GM13977 (cell line): ENCODE measurements at regions not wholly inside any gene's neighbourhood (a gene's known extent, or its start where the extent isn't known, plus 50 kb on each side); places are given as distances from the start of the nearest gene placed in this dataset.

Experiments used
- DNase-seq: peaks from one replicate; pipeline ENCODE4 v3.0.0; 2012; ENCODE audit warnings: low spot score
- in situ Hi-C: fragments of 300-500 bp; cut with MboI; formaldehyde crosslinking; loops from one replicate; pipeline ENCODE4 v1.12.0; 2022; ENCODE audit warnings: low sequenced_read_pairs, low pct_unique_long_range_greater_than_20kb, mixed read lengths, inconsistent platforms; ENCODE audit not compliant: unreplicated experiment
- TF ChIP-seq, protein P1 (sequence below): IDR thresholded peaks from 2 replicates; pipeline ENCODE4 v1.5.1; 2012; ENCODE audit warnings: mild to moderate bottlenecking, control low read depth; ENCODE audit not compliant: insufficient read depth; ENCODE audit errors: extremely low read depth, missing control alignments

- TF ChIP-seq, protein P1, sequence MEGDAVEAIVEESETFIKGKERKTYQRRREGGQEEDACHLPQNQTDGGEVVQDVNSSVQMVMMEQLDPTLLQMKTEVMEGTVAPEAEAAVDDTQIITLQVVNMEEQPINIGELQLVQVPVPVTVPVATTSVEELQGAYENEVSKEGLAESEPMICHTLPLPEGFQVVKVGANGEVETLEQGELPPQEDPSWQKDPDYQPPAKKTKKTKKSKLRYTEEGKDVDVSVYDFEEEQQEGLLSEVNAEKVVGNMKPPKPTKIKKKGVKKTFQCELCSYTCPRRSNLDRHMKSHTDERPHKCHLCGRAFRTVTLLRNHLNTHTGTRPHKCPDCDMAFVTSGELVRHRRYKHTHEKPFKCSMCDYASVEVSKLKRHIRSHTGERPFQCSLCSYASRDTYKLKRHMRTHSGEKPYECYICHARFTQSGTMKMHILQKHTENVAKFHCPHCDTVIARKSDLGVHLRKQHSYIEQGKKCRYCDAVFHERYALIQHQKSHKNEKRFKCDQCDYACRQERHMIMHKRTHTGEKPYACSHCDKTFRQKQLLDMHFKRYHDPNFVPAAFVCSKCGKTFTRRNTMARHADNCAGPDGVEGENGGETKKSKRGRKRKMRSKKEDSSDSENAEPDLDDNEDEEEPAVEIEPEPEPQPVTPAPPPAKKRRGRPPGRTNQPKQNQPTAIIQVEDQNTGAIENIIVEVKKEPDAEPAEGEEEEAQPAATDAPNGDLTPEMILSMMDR, result no peak
- in situ Hi-C loops, result no loop called here
These were observed 175.4 kb upstream of the SYT13 start for GRCh38 chr11:45461514-45461913.

DNA sequence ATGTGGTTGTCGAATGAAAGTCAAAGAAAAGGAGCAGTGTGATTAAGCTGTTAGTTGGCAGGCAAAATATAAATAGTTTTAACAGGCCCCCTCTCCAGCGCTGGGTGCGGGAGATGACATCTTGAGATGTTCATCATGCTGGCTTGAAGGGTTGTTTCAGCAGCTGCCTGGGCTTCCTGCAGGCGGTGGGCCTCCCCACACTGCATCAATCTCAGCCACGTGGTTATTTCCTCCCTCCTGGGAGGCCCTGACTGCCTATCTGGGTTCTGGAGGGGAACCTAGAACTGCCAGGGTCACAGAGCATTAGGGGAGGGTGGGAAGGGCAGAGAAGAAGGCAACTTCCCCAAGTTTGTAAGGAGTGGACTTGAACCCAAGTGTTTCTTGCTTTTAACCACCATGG is 173.3 kb upstream of the SYT13 start:
- in situ Hi-C loops, result no loop called here
- TF ChIP-seq, protein P1, result no peak
- no peak for DNase-seq

More at GRCh38 chr11:45461514-45461913, 175.4 kb upstream of the SYT13 start:
- no peak for DNase-seq

- in situ Hi-C loops, result no loop called here
- DNase-seq, result no peak
- TF ChIP-seq, protein P1, result no peak
These were observed 172.1 kb upstream of the SYT13 start for GRCh38 chr11:45458269-45458668.

DNA sequence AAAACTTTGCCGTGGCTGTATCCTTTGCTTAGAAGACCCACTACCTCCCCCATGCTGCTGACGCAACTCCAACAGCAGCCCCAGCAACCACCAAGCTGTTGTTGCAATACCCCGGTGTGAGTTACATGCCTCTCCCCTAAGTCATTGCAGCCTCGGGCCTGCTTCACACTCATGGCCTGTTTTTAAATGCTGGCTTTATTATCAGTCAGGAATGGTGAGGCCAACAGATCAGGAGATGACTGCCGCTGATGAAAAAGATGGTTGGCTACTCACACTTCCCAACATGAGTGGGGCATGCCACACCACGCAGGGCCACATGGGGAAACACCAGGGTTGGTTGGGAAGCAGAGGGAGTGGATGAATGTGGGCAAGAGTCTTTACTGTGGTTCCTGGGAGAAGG is 171.5 kb upstream of the SYT13 start:
- TF ChIP-seq, protein P1, result no peak
- no peak for DNase-seq
- in situ Hi-C loops, result no loop called here

GRCh38 chr11:45456686-45457085 is 170.5 kb upstream of the SYT13 start:
- in situ Hi-C loops, result no loop called here
- DNase-seq, result no peak
- TF ChIP-seq, protein P1, result no peak

GRCh38 chr11:45455536-45455935 is 169.4 kb upstream of the SYT13 start:
- TF ChIP-seq, protein P1, result no peak
- in situ Hi-C loops, result no loop called here
- DNase-seq, result no peak

DNA sequence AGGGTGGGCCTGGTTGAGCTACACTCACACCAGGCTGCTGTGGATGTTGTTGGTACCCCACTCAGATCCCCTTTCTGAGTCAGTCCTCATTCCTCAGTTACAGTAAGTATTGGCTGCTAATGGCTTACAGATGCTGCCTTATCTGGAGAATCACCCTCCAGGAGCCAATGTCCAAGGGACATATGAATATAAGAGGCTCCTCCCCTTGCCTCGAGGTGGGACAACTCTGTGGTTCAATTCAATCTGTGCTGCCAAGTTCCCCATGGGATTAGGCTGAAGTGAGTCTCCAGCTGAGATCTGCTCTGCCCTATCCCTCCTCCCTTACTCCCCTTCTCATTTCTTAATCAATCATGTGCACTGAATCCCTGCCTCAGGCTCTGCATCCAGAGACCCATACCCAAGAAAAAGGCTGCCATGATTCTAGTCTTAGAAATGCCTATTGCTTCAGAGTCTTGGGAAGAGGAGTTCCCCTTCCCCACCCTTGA is 168.8 kb upstream of the SYT13 start:
- DNase-seq, result no peak
- TF ChIP-seq, protein P1, result no peak
- in situ Hi-C loops, result no loop called here
